ENCODE measurements at regions not wholly inside any gene's neighbourhood (a gene's known extent, or its start where the extent isn't known, plus 50 kb on each side); places are given as distances from the start of the nearest gene placed in this dataset.

- DNase-seq (ENCODE audit: low spot score) = no peak
Measured at GRCh38 chr2:19714926-19715325, 186.9 kb downstream of the TTC32 start.

DNA sequence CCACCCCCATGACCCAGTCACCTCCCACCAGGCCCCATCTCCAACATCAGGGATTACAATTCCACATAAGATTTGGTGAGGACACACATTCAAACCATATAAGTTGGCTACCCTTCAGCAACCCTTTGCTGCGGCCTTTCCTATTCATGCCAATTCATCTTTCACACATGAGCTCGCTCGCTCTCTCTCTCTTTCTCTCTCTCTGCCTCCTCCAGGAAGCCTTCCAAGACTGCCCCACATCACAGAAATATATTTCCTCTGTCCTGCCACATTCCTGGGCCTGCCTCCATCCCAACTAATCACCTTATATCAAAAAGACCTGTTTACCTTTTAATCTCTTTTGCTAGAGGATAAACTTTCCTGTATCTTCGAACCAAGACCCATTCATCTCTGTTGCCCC lies 188.9 kb downstream of the TTC32 start:
- DNase-seq (ENCODE audit: low spot score) = no peak

DNA sequence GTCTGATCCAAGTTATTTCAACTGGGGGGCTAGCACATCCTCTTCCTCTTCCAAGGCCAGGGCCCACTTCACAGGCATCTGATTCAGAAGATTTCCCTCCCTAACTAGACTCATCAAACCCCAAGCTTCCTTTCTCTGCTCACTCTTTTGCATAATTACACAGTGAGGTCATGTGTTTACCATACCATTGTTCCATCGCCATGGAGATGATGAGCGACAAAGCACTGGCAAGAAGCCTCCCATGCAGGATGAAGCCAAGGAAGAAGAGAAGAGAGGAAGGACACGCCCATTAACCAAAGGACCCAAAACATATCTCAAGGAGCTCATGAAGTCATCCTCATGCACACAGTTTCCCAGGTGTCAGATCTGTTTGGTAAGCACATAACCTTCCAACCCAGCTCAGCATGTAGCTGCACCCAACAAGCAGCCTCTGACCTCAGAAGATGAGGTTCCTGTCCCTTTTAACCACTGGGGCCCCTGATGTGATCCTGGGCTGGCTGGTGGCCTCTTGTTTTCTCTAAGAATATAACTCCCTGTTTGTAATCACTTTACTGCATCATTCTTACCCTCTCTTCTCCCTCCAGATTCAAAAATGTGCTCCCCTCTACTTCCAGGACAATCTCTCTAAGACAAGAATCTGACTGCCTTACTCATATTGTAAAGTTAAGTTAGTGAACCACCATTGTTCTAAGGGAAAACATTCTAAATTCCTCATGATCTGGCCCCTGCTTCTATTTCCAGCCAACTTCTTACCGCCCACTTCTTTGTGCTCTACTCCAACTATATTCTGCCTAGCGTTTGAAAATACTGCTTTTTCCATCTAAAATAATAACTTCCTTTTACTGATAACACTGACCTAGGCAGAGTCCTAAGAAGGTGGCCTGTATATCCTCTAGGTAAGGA lies 190.1 kb downstream of the TTC32 start:
- no peak for DNase-seq (ENCODE audit: low spot score)

DNA sequence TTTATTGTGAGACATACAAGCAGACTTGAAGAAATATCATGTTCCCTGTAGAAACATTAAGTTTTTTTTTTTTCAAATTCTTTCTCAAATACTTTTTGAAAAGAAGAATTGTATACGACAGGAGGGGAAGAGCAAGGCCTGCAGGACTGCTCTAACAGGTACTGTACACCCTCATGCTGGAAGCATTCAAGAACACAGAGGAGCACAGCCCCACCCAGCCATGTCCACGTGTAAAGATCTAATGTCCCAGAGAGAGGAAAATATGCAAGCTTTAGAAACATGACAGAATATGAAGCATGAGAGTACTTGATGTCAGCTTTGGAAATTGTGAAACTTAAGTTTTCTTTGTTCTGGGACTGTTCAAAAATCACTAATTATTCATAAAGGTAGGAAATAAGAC lies 191.6 kb downstream of the TTC32 start:
- no peak for DNase-seq (ENCODE audit: low spot score)

- no peak for DNase-seq (ENCODE audit: low spot score)
Measured at GRCh38 chr2:19709553-19709952, 192.2 kb downstream of the TTC32 start.

- no peak for DNase-seq (ENCODE audit: low spot score)
Measured at GRCh38 chr2:19708776-19709175, 193.0 kb downstream of the TTC32 start.

DNA sequence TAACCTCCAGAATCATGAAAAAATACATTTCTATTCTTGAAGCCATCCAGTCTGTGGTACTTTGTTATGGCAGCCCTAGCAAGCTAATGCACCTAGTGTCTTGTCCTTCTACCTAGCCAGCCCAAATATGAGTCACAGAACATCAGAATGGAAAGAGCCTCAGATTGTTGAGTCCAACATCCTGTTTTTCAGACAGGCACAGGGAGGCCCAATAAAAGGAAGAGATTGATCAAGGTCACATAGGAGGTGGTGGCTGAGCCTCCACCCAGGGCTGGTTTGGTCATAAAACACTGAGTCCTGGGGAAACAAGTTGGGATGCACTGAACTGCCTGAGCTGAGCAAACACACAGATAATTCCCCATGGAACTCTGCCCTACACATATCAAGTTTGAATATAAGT lies 195.5 kb downstream of the TTC32 start:
- DNase-seq (ENCODE audit: low spot score) = no peak

GRCh38 chr2:19702267-19702666 lies 199.5 kb downstream of the TTC32 start:
- no peak for DNase-seq (ENCODE audit: low spot score)

DNA sequence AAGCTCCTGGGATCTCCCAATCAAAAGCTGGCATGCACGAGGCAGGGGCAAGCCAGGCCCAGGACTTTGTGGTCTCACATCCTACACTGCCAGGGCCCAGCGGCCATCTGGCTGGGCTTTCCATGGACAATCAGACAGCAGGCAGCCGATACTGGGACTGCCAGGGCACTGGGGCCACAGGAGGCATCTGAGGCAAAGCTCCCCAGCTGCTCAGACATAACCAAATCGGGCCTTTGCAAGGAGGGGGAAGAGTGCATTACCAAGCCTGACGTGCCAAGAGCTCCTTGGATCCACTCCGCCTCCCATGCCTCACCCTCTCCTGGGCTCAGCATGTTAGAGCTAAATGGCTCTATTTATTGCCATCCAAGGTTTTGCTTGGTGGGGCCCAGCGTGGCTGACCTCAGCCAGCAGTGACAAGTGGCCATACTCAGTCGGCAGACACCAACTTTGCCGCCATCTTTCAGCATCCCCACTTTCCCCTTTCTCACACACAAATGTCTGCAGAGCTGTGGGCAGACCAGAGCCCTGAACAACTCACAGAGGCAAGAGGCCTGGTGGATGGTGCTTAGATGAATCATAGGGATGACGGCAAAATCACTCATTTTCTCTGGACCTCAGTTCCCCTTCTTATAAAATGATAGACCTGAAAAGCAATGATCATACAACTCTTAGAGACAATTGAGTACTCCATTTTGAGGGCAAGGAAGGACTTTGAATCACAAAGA lies 200.8 kb downstream of the TTC32 start:
- no peak for DNase-seq (ENCODE audit: low spot score)

DNA sequence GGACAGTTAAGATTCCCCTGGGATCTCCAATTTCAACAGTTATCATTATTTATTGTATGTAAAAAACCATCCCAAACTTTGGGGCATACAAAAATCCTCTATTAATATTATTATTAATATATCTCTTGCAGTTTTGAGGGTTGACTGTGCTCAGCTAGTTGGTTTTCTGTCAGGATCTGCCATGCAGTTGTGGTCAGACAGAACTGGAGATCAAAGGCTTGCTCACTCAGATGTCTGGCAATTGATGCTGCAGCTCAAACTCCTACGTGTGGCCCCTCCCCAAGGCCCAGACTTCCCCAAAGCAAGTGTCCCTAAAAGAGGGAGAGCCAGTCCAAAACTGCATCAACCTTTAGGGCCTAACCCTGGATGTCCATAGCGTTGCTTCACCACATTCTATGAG lies 204.7 kb downstream of the TTC32 start:
- no peak for DNase-seq (ENCODE audit: low spot score)

DNA sequence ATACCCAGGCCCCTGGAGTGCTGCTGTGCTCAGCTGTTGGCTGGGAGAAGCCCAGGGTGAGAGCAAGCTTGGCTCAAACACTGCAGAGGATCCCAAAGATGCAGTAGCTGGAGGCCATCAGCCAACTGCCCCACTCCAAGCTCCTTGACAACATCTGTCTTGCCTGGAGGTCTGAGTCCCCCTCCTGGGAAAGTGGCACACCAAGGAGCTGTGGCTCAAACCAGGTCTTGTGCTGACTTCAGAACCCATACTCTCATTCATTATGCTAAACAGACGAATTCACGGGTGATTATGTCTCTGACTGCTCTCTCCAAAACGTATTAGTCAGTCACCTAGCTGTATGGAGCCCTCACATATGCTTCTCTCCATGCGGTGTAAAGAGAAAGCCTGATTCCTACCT lies 206.1 kb downstream of the TTC32 start:
- DNase-seq (ENCODE audit: low spot score) = no peak

- DNase-seq (ENCODE audit: low spot score) = no peak
Measured at GRCh38 chr2:19691892-19692291, 209.9 kb downstream of the TTC32 start.

DNA sequence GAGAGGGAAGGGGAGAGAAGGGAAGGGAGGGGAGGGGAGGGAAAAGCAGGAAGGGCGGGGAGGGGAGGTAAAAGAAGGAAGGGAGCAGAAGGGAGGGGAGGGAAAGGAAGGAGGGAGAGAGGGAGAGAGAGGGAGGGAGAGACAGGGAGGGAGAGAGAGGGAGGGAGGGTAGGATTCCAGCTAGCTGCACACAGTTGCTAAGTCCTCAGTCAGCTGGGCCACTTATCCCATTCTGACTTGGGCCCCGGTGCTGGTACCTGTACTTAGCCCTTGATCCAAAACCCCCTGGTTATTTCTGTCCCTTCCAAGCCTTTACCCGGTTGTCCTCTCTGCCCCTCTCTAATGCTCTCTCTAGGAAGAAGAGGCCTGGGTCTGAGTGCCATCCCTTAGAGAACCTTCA lies 211.4 kb downstream of the TTC32 start:
- DNase-seq (ENCODE audit: low spot score) = no peak

DNA sequence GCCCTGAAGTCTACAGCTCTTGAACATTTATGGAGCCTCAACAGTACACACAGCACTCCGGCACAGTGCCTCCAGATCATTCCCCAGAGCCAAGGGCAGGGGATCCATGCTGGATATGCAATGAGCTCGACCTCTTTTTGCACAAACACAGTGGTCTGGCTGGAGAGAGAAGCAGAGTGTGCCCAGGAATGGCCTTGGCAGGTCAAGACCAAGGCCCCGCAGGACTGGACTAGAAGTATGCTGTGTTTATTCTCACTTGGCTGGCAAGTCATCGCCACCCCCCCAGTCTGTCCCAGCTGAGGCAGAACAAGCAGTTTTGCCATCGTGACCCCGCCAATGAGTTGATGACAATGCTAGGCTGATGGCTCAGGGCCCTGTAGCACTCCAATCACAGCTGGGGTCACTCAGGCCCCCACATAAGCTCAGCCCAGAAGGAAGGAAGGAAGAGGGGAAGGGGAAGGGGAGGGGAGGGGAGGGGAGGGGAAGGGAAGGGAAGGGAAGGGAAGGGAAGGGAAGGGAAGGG lies 212.1 kb downstream of the TTC32 start:
- no peak for DNase-seq (ENCODE audit: low spot score)

DNA sequence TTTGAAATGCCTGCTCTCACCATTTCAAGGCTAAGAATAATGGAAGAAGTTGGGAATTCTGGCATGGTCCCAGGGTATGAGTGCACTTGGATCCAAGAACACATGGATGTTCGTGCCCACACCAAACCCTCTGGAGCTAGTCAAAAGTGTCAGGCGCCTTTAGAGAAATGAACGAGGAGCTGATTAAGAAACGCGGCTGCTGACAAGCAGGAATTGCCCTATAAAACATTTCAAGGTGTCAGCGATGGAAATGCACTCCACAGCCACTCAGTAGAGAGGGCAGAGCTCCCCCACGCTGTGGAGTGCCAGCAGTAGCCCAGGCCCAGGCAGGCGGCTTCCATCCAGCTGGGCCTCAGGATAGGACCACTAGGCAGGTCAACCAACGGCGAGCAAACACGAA lies 213.7 kb downstream of the TTC32 start:
- DNase-seq (ENCODE audit: low spot score) = no peak

GRCh38 chr2:19687017-19687659 lies 214.6 kb downstream of the TTC32 start:
- DNase-seq (ENCODE audit: low spot score) = no peak

DNA sequence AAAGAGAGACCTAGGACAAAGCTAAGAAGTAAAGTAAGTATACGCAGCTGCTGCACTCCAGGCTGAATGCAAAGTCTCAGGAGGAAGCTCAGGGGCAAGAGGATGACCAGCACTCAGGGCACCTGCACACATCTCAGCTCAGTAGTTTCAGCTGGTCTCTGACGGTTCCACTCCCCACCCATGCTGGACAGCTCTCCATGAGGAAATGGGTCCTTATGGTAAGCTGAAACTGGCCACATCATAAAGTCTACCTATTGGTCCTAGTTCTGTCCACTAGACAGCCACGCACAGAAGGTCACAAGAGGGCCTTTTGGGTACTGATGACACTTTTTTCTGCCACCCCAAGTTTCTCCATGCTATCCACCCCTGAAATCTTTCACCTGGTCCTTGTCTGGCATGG lies 215.3 kb downstream of the TTC32 start:
- no peak for DNase-seq (ENCODE audit: low spot score)

GRCh38 chr2:19685731-19686130 lies 216.1 kb downstream of the TTC32 start:
- no peak for DNase-seq (ENCODE audit: low spot score)

- DNase-seq (ENCODE audit: low spot score) = no peak
Measured at GRCh38 chr2:19684516-19684915, 217.3 kb downstream of the TTC32 start.

DNA sequence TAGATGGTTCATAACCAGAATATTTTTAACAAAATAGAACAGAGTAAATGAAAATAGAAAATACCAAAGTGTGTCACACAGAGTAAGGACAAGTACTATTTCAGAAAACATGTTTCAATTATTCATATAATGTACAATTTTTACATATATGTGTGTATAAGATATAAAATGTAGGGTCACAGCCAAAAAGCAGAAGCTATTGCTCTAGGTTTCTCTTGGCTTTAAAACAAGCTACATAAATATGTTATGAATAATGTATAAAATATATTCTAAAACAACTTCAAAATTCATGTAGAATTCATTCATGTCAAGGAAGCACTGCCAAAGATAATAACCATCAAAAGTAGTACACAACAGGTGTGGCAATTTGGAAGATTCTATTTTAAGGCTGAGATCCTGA lies 218.2 kb downstream of the TTC32 start:
- DNase-seq (ENCODE audit: low spot score) = no peak

DNA sequence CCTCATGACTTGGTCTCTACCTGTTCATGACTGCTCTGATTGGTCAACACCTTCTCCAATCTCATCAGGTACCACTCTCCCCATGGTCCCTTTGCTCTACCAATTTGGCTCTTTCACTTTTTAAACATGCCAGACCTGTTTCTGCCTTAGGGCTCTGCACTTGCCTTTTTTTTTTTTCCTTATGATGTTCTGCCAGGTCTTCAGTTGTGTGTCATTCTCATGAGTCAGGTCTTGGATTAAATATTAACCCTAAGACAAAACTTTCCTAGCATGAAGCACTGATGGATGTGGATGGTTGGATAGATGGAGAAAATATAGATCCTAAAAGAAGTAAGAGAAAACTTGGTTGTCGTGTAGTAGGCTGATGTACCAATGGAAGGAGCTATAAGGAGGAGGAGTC lies 219.3 kb downstream of the TTC32 start:
- DNase-seq (ENCODE audit: low spot score) = no peak

- DNase-seq (ENCODE audit: low spot score) = no peak
Measured at GRCh38 chr2:19677825-19678518, 223.8 kb downstream of the TTC32 start.

Data from CD4-positive, alpha-beta T cell treated with Interleukin-15 for 4 hours (primary cell).